ENCODE measurements at regions not wholly inside any gene's neighbourhood (a gene's known extent, or its start where the extent isn't known, plus 50 kb on each side); places are given as distances from the start of the nearest gene placed in this dataset.

DNA sequence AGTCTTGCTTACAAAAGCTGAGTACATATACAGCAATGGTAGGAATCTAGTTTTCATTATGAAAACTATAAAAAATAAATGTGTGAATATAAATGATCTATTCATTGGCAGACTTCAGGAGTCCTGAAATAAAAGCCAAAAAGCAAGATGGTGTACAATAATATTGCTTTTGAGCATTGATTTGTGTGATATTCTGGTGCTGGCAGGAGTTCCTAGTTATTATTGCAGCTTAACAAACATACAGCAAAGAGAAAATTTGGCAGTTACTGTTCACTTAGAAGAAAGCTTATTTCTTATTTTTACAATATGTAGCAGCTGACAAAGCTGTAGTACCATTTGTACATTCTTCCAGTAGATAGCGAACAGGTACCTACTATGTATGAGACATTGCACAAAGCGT, 1518.9 kb upstream of the TENM4 start:
- Histone ChIP-seq H3K4me3 (ENCODE audit: low read depth in 1 of 3, low read length in 3 of 3) (no peak overlapping the region), H3K4me1 (ENCODE audit: control insufficient read depth in 4 of 4, insufficient read depth in 4 of 4, low read length in 3 of 4) (no peaks in the 10 kb centered on the region), H3K27me3 (ENCODE audit: control insufficient read depth in 4 of 4, insufficient read depth in 4 of 4, low read length in 3 of 4) (no peaks in the 10 kb centered on the region), H3K27ac (ENCODE audit: low read depth in 1 of 2, low read length in 2 of 2) (no peak overlapping the region), H3K36me3 (ENCODE audit: control insufficient read depth in 4 of 4, insufficient read depth in 3 of 4, low read depth in 1 of 4, low read length in 3 of 4) (no peaks in the 10 kb centered on the region), H3K9ac (ENCODE audit: low read depth in 1 of 2, low read length in 2 of 2) (no peak overlapping the region), H3K9me3 (ENCODE audit: control insufficient read depth in 4 of 4, low read length in 3 of 4) (no peaks in the 10 kb centered on the region)
- no peak for DNase-seq (ENCODE audit: low spot score)
- TF ChIP-seq EGR1 (IDR thresholded peaks at IDR 0.05; ENCODE audit: low read depth in 2 of 2) (no peak), FOXA1 (IDR thresholded peaks at IDR 0.05) (no peak), TAF1 (conservative IDR thresholded peaks at IDR 0.05) (no peak), YY1 (IDR thresholded peaks at IDR 0.05) (no peak), RXRA (IDR thresholded peaks at IDR 0.05) (no peak), SP1 (IDR thresholded peaks at IDR 0.05) (no peak), MAX (IDR thresholded peaks at IDR 0.05) (no peak)
- WGBS, result 90% methylated on average over 2 of the region's 2 CpGs

DNA sequence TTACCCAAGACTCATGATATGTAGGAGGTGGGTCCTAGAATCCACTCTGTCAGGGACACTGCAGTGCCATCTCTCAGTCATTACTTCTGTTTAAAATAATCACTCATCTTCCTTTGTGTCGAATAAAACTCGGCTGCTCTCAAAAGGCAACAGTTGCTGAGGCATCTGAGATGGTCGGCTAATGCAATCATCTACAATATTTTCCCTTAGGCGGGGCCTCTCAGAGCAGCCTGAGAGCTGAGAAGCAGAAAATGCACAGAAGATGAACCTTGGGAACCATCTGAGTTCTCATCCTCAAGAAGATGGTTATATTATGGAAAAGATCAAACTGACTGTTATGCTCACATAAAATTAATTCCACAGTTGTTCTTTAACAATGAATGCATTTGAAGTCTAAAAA, 1518.2 kb upstream of the TENM4 start:
- no peaks in the 10 kb centered on the region for H3K9me3 ChIP-seq (ENCODE audit: control insufficient read depth in 4 of 4, low read length in 3 of 4)
- no peak overlapping the region for H3K4me3 ChIP-seq (ENCODE audit: low read depth in 1 of 3, low read length in 3 of 3)
- no peak overlapping the region for H3K27ac ChIP-seq (ENCODE audit: low read depth in 1 of 2, low read length in 2 of 2)
- H3K36me3 ChIP-seq (ENCODE audit: control insufficient read depth in 4 of 4, insufficient read depth in 3 of 4, low read depth in 1 of 4, low read length in 3 of 4), result no peaks in the 10 kb centered on the region
- no peaks in the 10 kb centered on the region for H3K27me3 ChIP-seq (ENCODE audit: control insufficient read depth in 4 of 4, insufficient read depth in 4 of 4, low read length in 3 of 4)
- WGBS, result 80% methylated on average over 4 of the region's 4 CpGs
- H3K4me1 ChIP-seq (ENCODE audit: control insufficient read depth in 4 of 4, insufficient read depth in 4 of 4, low read length in 3 of 4), result no peaks in the 10 kb centered on the region
- H3K9ac ChIP-seq (ENCODE audit: low read depth in 1 of 2, low read length in 2 of 2), result no peak overlapping the region
- TF ChIP-seq TAF1 (conservative IDR thresholded peaks at IDR 0.05), result no peak
- TF ChIP-seq JUND (IDR thresholded peaks at IDR 0.05), result no peak
- TF ChIP-seq EGR1 (IDR thresholded peaks at IDR 0.05; ENCODE audit: low read depth in 2 of 2), result no peak
- no peak for TF ChIP-seq NR2F2 (IDR thresholded peaks at IDR 0.05)
- TF ChIP-seq FOXA1 (IDR thresholded peaks at IDR 0.05), result no peak
- TF ChIP-seq RXRA (IDR thresholded peaks at IDR 0.05), result no peak
- no peak for TF ChIP-seq ATF3 (IDR thresholded peaks at IDR 0.05)
- no peak for TF ChIP-seq HNF4A (conservative IDR thresholded peaks at IDR 0.05)
- TF ChIP-seq, protein P1, sequence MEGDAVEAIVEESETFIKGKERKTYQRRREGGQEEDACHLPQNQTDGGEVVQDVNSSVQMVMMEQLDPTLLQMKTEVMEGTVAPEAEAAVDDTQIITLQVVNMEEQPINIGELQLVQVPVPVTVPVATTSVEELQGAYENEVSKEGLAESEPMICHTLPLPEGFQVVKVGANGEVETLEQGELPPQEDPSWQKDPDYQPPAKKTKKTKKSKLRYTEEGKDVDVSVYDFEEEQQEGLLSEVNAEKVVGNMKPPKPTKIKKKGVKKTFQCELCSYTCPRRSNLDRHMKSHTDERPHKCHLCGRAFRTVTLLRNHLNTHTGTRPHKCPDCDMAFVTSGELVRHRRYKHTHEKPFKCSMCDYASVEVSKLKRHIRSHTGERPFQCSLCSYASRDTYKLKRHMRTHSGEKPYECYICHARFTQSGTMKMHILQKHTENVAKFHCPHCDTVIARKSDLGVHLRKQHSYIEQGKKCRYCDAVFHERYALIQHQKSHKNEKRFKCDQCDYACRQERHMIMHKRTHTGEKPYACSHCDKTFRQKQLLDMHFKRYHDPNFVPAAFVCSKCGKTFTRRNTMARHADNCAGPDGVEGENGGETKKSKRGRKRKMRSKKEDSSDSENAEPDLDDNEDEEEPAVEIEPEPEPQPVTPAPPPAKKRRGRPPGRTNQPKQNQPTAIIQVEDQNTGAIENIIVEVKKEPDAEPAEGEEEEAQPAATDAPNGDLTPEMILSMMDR (IDR thresholded peaks at IDR 0.05; ENCODE audit: low read depth, low read length, missing input control), result no peak
- TF ChIP-seq REST (IDR thresholded peaks at IDR 0.05), result no peak
- TF ChIP-seq ZBTB33 (IDR thresholded peaks at IDR 0.05), result no peak
- no peak for TF ChIP-seq RAD21 (IDR thresholded peaks at IDR 0.05)
- no peak for TF ChIP-seq YY1 (IDR thresholded peaks at IDR 0.05)
- no peak for TF ChIP-seq SP1 (IDR thresholded peaks at IDR 0.05)
- TF ChIP-seq FOXA2 (IDR thresholded peaks at IDR 0.05), result no peak
- no peak for DNase-seq (ENCODE audit: low spot score)

All from liver (tissue), 8 donors.